PC-3 (cell line): ENCODE measurements at regions not wholly inside any gene's neighbourhood (a gene's known extent, or its start where the extent isn't known, plus 50 kb on each side); places are given as distances from the start of the nearest gene placed in this dataset.

Experiments
- CTCF ChIP-seq: fragments of 300-600 bp; sonication (generic); conservative IDR thresholded peaks from 2 replicates; pipeline ENCODE4 v1.5.1; 2017; ENCODE audit warnings: antibody characterized with exemption, low read depth, mild to moderate bottlenecking, low read length
- EZH2 ChIP-seq: fragments of 300-600 bp; sonication (generic); IDR thresholded peaks from one replicate; pipeline ENCODE4 v1.6.1; 2017; ENCODE audit warnings: antibody characterized with exemption, mild to moderate bottlenecking, low read length; ENCODE audit not compliant: unreplicated experiment
- EZH2phosphoT487 ChIP-seq: fragments of 300-600 bp; sonication (generic); IDR thresholded peaks from 2 replicates; pipeline ENCODE4 v1.6.1; 2018; ENCODE audit warnings: mild to moderate bottlenecking, antibody characterized with exemption, low read length, borderline replicate concordance

GRCh38 chr5:50299896-50300295, 141.2 kb downstream of the EMB start:
- TF ChIP-seq EZH2 (no peak), CTCF (no peak), EZH2phosphoT487 (no peak)
